GM21423 (cell line): ENCODE measurements at regions not wholly inside any gene's neighbourhood (a gene's known extent, or its start where the extent isn't known, plus 50 kb on each side); places are given as distances from the start of the nearest gene placed in this dataset.

Experiments used
- ATAC-seq: cut with Tn5 transposase; IDR thresholded peaks from one replicate; pipeline ENCODE4 v1.9.1; 2021; ENCODE audit warnings: mild to moderate bottlenecking, moderate library complexity; ENCODE audit not compliant: unreplicated experiment

- no peak for ATAC-seq
These were observed 394.6 kb downstream of the GABRB3 start for GRCh38 chr15:26378304-26378703.

- ATAC-seq = no peak
These were observed 396.6 kb downstream of the GABRB3 start for GRCh38 chr15:26376243-26376642.

GRCh38 chr15:26374806-26375205, 398.1 kb downstream of the GABRB3 start:
- no peak for ATAC-seq

- no peak for ATAC-seq
These were observed 400.2 kb downstream of the GABRB3 start for GRCh38 chr15:26372706-26373105.

- ATAC-seq = no peak
These were observed 407.8 kb downstream of the GABRB3 start for GRCh38 chr15:26365077-26365476.

GRCh38 chr15:26359855-26360254, 413.0 kb downstream of the GABRB3 start:
- ATAC-seq = no peak

GRCh38 chr15:26358708-26359107, 414.2 kb downstream of the GABRB3 start:
- ATAC-seq = no peak

GRCh38 chr15:26357653-26358052, 415.2 kb downstream of the GABRB3 start:
- no peak for ATAC-seq

- ATAC-seq = no peak
These were observed 417.3 kb downstream of the GABRB3 start for GRCh38 chr15:26355472-26356074.

GRCh38 chr15:26352909-26353308, 420.0 kb downstream of the GABRB3 start:
- no peak for ATAC-seq

GRCh38 chr15:26352406-26352805, 420.5 kb downstream of the GABRB3 start:
- no peak for ATAC-seq

- ATAC-seq = no peak
These were observed 447.4 kb downstream of the GABRB3 start for GRCh38 chr15:26325495-26325894.

- no peak for ATAC-seq
These were observed 449.3 kb downstream of the GABRB3 start for GRCh38 chr15:26323566-26323965.

- ATAC-seq = no peak
These were observed 454.2 kb downstream of the GABRB3 start for GRCh38 chr15:26318689-26319088.

- ATAC-seq = no peak
These were observed 451.4 kb upstream of the ATP10A start for GRCh38 chr15:26314577-26314976.

GRCh38 chr15:26311710-26312236, 448.6 kb upstream of the ATP10A start:
- ATAC-seq = no peak

- no peak for ATAC-seq
These were observed 435.6 kb upstream of the ATP10A start for GRCh38 chr15:26298659-26299170.

GRCh38 chr15:26298010-26298658, 435.0 kb upstream of the ATP10A start:
- ATAC-seq = no peak

- no peak for ATAC-seq
These were observed 432.4 kb upstream of the ATP10A start for GRCh38 chr15:26295336-26296085.

GRCh38 chr15:26294059-26294689, 431.0 kb upstream of the ATP10A start:
- ATAC-seq = no peak

GRCh38 chr15:26287381-26287780, 424.3 kb upstream of the ATP10A start:
- ATAC-seq = no peak
